GM18873 (cell line): ENCODE measurements at regions not wholly inside any gene's neighbourhood (a gene's known extent, or its start where the extent isn't known, plus 50 kb on each side); places are given as distances from the start of the nearest gene placed in this dataset.

Experiments used
- ATAC-seq: cut with Tn5 transposase; IDR thresholded peaks from one replicate; pipeline ENCODE4 v1.9.1; 2021; ENCODE audit warnings: mild to moderate bottlenecking, moderate library complexity, moderate number of reproducible peaks; ENCODE audit not compliant: unreplicated experiment, low FRiP score

DNA sequence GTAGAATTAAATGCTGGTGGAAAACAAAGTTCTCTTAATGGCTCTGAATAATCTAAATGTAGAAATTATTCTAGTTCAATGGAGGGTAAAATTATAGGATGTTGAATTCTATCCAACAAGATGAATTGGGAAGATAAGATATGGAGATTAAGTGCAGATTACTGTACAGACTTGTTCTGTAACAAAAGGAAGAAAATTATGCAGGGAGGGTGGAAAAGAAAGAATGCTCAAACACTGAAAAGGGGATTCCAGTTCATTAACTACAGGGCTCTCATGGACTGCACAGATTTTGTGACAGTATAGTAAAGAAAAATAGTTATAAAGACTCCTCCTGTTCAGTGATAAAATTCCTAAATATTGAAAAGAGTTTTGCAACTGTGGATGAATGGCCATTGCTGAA is 1794.0 kb upstream of the PCDH7 start:
- ATAC-seq = no peak

DNA sequence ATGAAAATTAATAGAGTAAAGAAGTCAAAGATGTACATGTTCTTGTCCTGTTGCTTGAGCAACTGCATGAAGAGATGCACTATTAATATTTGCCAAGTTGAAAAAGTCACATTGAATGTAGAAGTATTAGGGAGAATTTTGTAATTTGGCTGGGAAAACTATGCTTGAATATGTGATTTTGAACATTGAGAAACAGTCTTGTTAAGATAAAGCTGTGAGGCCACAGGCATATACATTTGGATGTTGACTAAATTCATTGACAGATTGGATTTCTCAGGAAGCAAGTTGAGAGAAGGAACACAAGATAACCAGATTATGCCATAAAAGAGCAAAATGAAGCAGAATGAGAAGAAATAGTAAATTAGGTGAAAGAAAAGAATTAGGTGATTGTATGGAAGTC is 1777.5 kb upstream of the PCDH7 start:
- no peak for ATAC-seq

DNA sequence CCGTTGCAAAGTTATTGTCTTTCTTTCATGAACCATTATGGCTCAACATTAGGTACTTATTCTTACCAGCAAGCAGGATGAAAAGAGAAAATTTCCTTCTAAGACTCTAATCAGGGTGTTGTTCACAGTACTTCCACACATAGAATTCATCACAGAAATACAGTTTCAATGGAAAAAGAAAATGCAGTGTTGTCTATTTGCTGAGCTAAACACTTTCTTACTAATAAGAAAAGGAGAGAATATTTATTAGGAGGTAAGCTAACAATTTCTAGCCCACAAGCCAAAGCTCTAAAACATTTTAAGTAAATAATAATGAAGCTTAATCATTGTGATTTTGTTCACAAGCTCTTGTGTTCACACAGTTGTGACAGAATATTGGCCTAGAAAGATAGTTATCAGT is 1772.8 kb upstream of the PCDH7 start:
- no peak for ATAC-seq

DNA sequence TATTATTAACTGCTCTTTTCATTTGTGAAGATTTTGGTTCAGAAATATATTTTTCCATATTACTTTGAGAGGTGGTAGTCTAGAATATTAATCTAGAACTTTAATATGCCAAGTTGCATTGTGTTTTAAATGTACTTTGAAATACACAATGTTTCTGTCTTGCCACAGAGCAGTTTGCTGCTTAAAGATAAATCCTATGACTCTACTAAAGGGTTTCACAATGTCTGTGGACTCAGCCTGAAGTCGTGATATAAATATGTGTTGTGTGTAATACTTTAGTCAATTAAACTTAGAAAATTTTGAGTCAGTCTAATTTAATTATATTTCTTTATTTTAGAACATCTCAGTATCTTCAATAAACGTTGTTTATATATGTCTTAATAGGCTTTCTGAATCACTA is 1771.7 kb upstream of the PCDH7 start:
- no peak for ATAC-seq

DNA sequence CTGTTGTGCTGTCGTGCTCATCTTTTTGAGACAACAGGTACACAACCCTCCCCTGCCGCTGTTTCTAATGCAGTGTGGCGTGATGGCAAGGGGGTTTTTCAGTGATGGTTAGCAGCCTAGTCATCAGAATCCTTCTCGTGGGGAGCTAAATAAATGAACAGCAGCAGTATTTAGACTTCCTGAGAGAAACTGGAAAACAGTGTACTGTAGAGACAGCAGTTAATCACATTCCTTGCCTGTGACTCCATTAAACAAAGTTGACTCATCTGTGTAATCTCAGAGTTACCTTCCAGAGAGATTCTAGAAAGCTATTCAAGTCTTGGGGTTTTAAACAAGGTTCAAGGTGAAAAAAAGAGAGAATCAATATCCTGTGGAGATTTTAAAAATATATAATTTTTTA is 1753.2 kb upstream of the PCDH7 start:
- ATAC-seq = no peak

DNA sequence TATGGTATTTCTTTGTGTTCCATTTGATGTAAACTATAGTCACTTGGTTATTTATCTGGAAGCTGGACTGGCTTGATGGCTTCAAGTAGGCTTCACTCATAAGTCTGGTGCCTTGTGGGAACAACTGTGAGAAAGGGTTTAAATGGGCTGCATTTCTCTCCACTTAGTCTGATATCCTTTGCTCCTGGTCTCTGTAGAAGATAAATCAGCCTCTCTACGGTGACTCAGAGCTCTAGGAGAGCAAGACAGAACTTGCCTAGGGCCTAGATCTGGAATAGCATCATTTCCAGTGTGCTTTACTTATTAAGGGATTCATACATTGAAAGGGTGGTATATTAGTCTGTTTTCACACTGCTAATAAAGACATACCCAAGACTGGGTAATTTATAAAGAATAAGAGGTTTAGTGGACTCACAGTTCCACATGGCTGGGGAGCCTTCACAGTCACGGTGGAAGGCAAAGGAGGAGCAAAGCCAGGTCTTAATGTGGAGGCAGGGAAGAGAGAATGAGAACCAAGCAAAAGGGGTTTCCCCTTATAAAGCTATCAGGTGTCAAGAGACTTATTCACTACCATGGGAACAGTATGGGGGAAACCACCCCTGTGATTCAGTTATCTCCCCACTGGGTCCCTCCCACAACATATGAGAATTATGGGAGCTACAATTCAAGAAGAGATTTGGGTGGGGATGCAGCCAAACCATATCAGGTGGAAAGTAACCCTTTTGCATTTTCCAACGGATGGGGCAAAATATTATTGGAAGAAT is 1746.4 kb upstream of the PCDH7 start:
- no peak for ATAC-seq

DNA sequence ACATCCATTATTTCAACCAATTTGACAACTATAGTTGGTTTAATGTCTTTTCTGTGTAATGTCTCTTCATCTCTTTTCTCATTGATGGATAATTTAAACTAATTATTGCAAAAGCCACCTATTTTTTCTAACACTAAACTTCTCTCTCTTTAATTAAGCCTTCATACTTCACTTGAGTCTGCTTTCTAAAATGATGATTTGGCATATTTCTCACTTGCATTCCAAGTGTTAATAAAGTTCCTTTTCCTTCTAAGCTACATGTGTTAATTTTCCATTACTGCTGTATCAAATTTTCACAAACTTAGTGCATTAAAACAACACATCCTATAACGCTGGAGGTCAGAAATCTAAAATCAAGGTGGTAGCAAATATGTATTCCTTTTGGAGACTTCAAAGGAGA is 1743.8 kb upstream of the PCDH7 start:
- ATAC-seq = no peak

DNA sequence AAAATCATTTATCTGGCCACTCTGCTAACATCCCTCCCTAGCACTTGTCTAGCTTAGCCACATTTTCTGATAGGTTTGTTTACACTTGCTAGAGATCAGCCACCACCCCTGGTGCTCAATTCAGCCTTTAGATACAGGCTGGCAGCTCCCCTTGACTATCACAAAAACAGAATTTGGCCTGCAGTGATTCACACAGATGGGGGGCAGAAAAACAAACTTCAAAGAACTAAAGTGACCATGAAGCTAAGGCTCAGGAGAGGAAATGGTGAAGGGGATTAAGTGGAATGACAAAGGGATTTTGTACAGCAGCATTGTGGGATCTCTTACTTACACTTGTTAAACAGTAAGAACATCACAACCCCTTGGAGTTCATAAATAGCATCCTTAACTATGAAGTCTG is 1718.0 kb upstream of the PCDH7 start:
- ATAC-seq = no peak

DNA sequence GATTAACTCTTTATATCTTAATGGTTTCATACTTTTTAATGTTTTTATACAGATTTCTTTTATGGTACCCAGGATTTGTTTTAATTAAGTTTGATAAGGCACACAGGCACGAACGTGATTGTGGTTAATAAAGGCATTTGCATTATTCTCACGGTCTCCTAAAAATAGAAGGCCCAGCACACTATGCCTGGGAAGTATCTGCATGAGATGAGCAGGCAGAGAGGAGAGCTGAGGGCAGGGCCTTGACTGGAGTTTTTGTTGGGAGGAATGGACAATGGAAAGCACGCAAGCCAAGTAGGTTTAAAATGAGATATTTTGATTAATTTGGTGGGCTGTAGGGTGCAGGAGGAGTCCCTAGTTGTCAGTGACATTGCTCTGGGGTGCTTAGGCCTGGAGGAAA is 1714.3 kb upstream of the PCDH7 start:
- no peak for ATAC-seq

DNA sequence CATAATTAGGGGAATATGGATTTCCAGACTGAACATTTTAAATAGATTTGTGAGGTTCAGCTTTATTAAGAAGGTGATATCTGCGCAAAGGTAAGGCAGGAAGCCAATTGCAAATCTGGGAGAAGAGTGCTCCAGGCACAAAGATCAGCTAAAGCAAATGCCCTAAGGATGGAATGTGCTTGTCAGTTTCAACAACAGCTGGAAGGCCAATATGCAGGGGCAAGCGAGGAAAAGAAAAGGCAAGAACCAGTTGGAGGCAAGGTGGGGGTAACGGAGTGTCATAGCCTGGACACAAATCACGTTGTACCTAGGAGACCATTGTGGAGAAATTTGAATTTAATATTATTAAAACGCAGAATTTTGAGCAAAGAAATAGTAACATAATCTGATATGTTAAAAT is 1710.3 kb upstream of the PCDH7 start:
- no peak for ATAC-seq

DNA sequence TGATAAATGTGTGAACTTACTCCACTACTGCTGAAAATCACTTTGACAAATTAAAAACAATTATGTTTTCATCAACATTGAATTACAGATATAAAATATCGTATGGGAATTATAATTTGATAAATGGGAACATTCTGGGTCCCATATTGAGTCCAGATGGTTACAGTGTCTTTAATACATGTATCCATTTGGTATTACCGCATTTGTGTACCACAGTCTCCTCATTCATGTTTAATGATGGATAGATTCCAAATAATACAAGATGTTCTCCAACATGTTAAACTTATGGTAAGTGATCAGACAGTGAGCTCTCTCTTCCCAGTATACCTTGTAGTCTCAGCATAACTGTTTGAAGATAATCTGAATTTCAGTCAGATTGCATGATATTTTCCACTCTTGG is 1706.8 kb upstream of the PCDH7 start:
- no peak for ATAC-seq

DNA sequence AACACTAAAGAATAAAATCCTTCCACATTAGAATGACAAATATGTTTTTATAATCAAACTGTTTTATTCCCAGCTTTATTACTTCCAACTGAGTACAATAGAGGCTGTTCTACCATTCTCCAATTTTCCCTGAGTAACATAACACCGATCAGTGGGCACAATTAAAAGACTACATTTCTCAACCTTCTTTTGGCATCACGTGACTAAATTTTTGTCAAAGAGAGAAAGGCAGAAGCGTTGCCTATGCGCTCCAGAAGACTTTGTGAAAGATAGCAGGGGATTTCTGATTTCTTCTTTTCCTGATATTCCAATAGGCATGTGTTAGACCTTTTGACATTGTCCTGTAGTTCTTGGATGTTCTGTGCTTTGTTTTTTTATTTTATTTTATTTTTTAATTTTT is 1705.6 kb upstream of the PCDH7 start:
- no peak for ATAC-seq

DNA sequence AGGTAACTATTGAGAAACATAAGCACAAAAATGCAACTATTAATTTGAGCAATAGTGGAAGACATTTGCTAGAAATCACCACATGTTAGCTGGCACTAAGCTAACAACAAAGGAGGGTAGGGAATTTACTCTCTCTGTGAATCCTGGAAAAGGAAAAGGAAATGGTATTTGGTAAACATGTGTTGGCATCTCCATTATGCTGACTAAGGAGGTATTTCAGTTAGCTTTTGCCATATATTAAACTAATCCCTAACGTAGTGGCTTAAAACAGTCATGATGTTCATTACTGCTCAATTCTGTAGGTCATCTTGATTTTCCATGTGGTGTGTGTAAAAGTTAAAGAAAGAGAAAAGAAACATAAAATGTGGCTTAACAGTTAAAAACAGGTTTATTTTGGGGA is 1686.5 kb upstream of the PCDH7 start:
- no peak for ATAC-seq

DNA sequence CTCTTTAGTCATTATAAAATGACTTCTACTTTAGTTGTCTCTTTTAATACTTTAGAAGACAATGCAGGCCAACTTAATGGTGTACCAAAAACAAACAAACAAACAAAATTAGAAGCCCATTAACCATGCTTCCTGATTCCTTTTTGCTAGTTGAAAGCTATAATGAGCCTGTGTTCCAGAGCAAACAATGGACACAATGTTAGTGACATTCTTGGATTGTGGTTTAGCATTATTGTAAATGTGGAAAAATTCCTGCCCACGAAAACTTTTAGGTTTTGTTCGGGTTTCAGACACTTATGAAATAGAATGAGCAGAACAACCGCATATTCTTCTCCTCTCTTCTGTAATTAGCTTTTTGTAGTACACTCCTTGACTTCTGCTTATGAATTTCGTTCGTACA is 1682.7 kb upstream of the PCDH7 start:
- no peak for ATAC-seq

DNA sequence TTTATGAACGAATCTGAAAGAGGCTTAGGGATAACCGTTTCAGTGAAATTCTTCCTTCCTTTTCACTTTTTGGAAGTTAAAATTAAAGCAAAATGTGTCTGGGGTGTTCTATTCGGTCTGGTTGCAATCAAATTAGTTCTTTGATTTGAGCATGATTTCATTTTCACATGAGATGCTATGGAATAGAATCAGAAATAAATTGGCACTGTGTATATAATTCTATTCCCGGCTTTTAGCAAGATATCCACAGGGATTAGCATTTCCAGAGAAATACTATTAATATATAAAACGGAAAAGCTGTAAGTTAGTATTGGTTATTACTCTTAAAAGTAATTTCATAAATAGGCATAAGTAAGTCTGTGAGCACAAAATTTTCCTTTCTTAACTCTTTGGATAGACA is 1676.8 kb upstream of the PCDH7 start:
- ATAC-seq = no peak

DNA sequence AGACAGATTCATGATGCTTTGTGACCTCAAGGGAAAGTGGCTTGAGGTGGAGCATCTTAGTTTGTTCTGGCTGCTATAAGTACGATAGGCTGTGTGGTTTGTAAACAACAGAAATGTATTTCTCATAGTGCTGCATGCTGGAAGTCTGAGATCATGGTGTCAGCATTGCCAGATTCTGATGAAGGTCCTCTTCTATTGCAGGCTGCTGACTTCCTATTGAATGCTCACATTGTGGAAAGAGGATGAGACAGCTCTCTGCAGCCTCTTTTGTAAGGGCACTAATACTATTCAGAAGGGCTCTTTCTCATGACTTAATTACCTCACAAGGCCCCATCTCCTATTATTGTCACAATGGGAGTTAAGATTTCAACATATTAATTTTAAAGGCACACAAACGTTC is 1674.0 kb upstream of the PCDH7 start:
- ATAC-seq = no peak

DNA sequence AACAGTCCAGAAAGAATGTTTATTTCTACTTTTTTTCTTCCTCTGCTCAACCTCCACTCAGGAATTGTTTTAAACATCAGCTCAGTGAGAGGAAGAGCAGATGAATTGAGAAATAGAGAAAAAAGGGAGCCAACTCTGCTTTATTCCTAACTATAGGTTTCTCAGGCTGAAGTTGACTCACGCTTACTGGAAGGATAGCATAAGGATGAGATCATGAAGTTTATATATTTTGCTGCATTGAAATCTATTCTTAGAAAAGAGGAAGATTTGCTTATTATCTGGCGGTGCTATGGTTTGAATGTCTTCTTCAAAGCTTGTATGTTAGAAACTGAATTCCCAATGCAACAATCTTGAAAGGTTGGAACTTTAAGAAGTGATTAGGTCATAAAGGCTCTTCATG is 1673.4 kb upstream of the PCDH7 start:
- ATAC-seq = no peak

DNA sequence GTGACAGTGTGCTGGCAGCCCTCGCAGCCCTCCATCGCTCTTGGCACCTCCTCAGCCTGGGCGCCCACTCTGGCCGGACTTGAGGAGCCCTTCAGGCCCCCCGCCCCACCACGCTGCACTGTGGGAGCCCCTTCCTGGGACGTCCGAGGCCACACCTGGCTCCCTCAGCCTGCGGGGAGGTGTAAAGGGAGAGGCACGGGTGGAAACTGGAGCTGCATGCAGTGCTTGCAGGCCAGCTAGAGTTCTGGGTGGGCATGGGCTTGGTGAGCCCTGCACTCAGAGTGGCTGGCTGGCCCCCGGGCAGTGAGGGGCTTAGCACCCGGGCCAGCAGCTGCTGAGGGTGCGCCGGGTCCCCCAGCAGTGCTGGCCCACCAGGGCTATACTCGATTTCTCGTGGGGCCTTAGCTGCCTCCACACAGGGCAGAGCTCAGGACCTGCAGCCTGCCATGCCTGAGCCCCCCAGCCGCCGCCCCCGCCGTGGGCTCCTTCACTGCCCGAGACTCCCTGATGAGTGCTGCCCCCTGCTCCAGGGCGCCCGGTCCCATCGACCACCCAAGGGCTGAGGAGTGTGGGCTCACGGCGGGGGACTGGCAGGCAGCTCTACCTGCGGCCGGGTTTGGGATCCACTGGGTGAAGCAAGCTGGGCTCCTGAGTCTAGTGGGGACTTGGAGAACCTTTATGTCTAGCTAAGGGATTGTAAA is 1672.7 kb upstream of the PCDH7 start:
- no peak for ATAC-seq

DNA sequence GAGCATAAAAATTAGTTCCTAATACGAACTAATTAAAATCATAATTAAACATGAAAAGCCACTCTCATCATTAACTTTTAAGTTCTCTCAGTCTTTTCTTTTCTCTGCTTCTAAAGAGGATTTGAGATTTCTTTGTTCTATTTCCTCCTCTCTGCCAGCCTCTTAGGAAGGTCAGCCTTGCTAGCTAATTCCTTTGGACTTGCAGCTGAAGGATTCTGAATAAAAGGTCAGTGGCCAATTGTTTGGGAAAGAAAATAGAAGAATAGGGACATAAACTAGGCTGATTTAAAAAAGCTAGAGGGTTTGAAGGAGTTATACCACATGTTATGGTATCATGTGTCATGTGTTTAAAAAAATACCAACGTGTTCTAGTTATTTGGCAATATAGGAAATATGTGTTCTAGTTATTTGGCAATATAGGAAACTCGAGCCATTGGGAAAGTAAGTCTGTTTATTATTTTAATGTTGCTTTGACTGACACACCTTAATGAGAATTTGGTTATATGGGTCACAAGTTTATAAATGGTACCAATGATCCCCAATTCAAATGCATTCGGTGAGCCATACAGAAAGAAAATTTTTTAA is 1668.7 kb upstream of the PCDH7 start:
- no peak for ATAC-seq

DNA sequence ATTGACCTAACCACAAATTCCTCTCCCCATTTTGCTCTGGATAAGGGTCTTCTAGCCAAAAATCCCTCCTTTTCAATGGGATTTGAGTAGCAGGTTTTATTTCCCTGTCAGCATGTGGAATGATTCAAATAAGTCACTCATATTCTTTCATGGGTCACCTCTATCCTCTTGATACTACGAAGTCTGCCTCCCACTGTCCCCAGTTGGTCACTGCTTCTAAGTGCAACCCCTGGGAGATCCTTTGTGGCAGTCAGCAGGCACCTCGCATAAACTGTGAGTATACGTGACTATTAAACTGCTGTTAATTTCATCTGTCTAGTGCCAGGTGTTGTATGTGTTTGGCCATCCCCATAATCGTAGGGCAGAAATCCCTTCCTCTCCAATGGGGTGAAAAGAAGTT is 1667.9 kb upstream of the PCDH7 start:
- ATAC-seq = no peak

DNA sequence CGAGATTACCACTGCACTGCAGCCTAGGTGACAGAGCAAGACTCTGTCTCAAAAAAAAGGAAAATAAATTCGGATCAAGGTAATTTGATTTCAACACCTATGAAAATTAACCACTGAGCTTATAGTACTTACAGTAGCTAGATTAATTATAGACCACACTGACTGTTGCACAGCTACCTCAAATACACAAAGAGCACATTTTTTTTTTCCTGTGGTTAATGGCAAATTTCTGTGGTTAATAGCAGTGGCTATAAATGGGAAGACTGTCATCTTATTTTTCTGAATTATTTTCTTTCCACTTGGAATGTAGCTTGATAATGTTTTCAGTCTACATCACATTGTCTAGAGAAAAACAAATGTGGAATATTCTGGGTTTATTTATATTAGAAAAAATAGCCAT is 1661.6 kb upstream of the PCDH7 start:
- ATAC-seq = no peak

DNA sequence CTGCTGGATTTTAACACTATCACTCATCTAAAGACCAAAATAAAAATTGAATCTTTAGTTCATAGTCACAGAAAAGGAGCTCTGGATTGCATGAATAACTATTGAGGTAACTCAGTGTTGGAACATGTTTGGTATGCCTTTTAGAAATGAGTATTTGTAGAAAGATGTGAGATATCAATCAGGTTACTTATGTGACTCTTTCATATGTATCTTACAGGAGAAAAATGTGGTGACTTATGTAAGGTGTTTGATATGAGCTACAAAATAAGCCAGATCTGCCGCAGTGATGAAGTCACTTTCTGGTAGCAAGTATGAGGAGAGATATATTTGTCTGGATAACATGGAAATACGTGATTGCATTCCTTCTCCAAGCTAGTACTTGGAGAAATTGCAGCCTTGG is 1653.3 kb upstream of the PCDH7 start:
- no peak for ATAC-seq
